HCT116 (cell line): ENCODE measurements at regions not wholly inside any gene's neighbourhood (a gene's known extent, or its start where the extent isn't known, plus 50 kb on each side); places are given as distances from the start of the nearest gene placed in this dataset.

Source experiments
- ATAC-seq: fragments of 200-7000 bp; cut with Tn5 transposase; 2 replicates; pipeline ENCODE4 v1.9.1; 2020; ENCODE audit warnings: mild to moderate bottlenecking, moderate library complexity
- BruUV-seq: library from RNA; stranded (reverse); fragments of 400-500 nt; replicated peaks from 2 replicates; lab custom pipeline; 2021; lab: Mats Ljungman, UMichigan
- CTCF ChIA-PET: fragments of 300-600 bp; sonication (Branson Sonifier 250); formaldehyde crosslinking; loops from one replicate; lab custom pipeline; 2021; ENCODE audit warnings: antibody characterized with exemption; lab: Charles Lee
- POLR2A ChIA-PET: fragments of 300-600, 350-600 bp; sonication (Branson Sonifier 250); formaldehyde crosslinking; loops from one replicate; lab custom pipeline; 2021; ENCODE audit warnings: antibody characterized with exemption; lab: Charles Lee
- RAD21 ChIA-PET, 2 experiments: fragments of 300-600 bp; sonication (Branson Sonifier 250); formaldehyde crosslinking; loops; one replicate each; lab custom pipeline; 2023; ENCODE audit warnings: low total read pairs in 2 of 2; ENCODE audit not compliant: uncharacterized antibody in 2 of 2, unreplicated experiment in 2 of 2, low non-redundant PET in 1 of 2; lab: Charles Lee
- DNase-seq: peaks from one replicate; pipeline ENCODE4 v3.0.0-alpha.2; 2010; ENCODE audit warnings: low read depth, low spot score
- H2AFZ ChIP-seq: fragments of 200-600 bp; shearing (Covaris generic), sonication (generic); 2 replicates; pipeline ENCODE4 v1.6.1; 2017; ENCODE audit warnings: low read depth, mixed run types, mixed read lengths, antibody characterized with exemption, low read length; ENCODE audit not compliant: poor library complexity, severe bottlenecking
- H3K27ac ChIP-seq: 2 replicates; pipeline ENCODE4 v1.5.1; 2012; ENCODE audit warnings: low read depth, low read length
- H3K27me3 ChIP-seq: fragments of 200-600 bp; sonication (generic); 2 replicates; pipeline ENCODE4 v1.6.1; 2016; ENCODE audit warnings: mixed run types, low read length, mixed read lengths; ENCODE audit not compliant: insufficient read depth
- H3K36me3 ChIP-seq, 2 experiments: fragments of 200-500 bp in 1 of 2; fragments of 200-600 bp in 1 of 2; sonication (Bioruptor generic) in 1 of 2; sonication (generic) in 1 of 2; 2 replicates each; pipeline versions ENCODE4 v1.5.1 to v1.6.1; 2014 to 2016; ENCODE audit warnings: low read length in 2 of 2, inconsistent platforms in 1 of 2, mixed read lengths in 1 of 2, mixed run types in 1 of 2; ENCODE audit not compliant: insufficient read depth in 2 of 2, control insufficient read depth in 1 of 2
- H3K4me1 ChIP-seq, 2 experiments: fragments of 200-600 bp in 1 of 2; sonication (generic) in 1 of 2; 2 replicates each; pipeline versions ENCODE4 v1.5.1 to v1.6.1; 2012 to 2017; ENCODE audit warnings: low read length in 2 of 2, inconsistent platforms in 1 of 2, mild to moderate bottlenecking in 1 of 2, mixed read lengths in 1 of 2, mixed run types in 1 of 2, moderate library complexity in 1 of 2; ENCODE audit not compliant: insufficient read depth in 2 of 2, control insufficient read depth in 1 of 2
- H3K4me2 ChIP-seq: fragments of 200-600 bp; sonication (generic); 2 replicates; pipeline ENCODE4 v1.6.1; 2017; ENCODE audit warnings: mixed run types, low read length, mixed read lengths
- H3K4me3 ChIP-seq, 2 experiments: fragments of 200-600 bp in 1 of 2; sonication (generic) in 1 of 2; replicated peaks in 1 of 2; 2 replicates each; pipeline ENCODE4 v1.5.1; 2011 to 2016; ENCODE audit warnings: low read length in 2 of 2, control low read depth in 1 of 2, low read depth in 1 of 2, mild to moderate bottlenecking in 1 of 2, mixed read lengths in 1 of 2, mixed run types in 1 of 2
- H3K79me2 ChIP-seq: fragments of 200-600 bp; sonication (generic); 2 replicates; pipeline ENCODE4 v1.6.1; 2017; ENCODE audit warnings: mild to moderate bottlenecking, mixed run types, low read length, moderate library complexity, mixed read lengths; ENCODE audit not compliant: insufficient read depth
- H3K9ac ChIP-seq: fragments of 200-600 bp; sonication (generic); 2 replicates; pipeline ENCODE4 v1.6.1; 2016; ENCODE audit warnings: low read length, mixed read lengths
- H3K9me2 ChIP-seq: fragments of 200-600 bp; sonication (generic), shearing (Covaris generic); 2 replicates; pipeline ENCODE4 v1.6.1; 2017; ENCODE audit warnings: mixed run types, mild to moderate bottlenecking, moderate library complexity; ENCODE audit not compliant: insufficient read depth
- H3K9me3 ChIP-seq, 2 experiments: fragments of 200-500 bp in 1 of 2; fragments of 200-600 bp in 1 of 2; sonication (Bioruptor generic) in 1 of 2; sonication (generic) in 1 of 2; 2 replicates each; pipeline ENCODE4 v1.6.1; 2014 to 2017; ENCODE audit warnings: low read length in 2 of 2, mixed read lengths in 2 of 2, inconsistent platforms in 1 of 2, low read depth in 1 of 2, mild to moderate bottlenecking in 1 of 2, mixed run types in 1 of 2, moderate library complexity in 1 of 2; ENCODE audit not compliant: control insufficient read depth in 1 of 2, insufficient read depth in 1 of 2
- H4K20me1 ChIP-seq: fragments of 200-600 bp; sonication (generic), shearing (Covaris generic); 2 replicates; pipeline ENCODE4 v1.6.1; 2017; ENCODE audit warnings: mixed run types, mild to moderate bottlenecking, moderate library complexity; ENCODE audit not compliant: insufficient read depth
- ATF3 ChIP-seq: IDR thresholded peaks from 2 replicates; pipeline ENCODE4 v1.6.1; 2012
- CBX3 ChIP-seq: IDR thresholded peaks from 2 replicates; pipeline ENCODE4 v1.6.1; 2012; ENCODE audit warnings: low read depth
- CTCF ChIP-seq, 3 experiments: fragments of 200-600 bp in 1 of 3; sonication (generic) in 1 of 3; IDR thresholded peaks in 2 of 3; conservative IDR thresholded peaks in 1 of 3; 2 replicates each; pipeline ENCODE4 v1.5.1; 2012 to 2017; ENCODE audit warnings: low read depth in 2 of 3, low read length in 2 of 3, antibody characterized with exemption in 1 of 3, borderline replicate concordance in 1 of 3, control low read depth in 1 of 3, mild to moderate bottlenecking in 1 of 3, mixed read lengths in 1 of 3, mixed run types in 1 of 3, moderate library complexity in 1 of 3; ENCODE audit not compliant: insufficient read depth in 1 of 3
- EZH2 ChIP-seq: fragments of 200-600 bp; sonication (generic); IDR thresholded peaks from 2 replicates; pipeline ENCODE4 v1.6.1; 2017; ENCODE audit warnings: antibody characterized with exemption, mixed run types
- EZH2phosphoT487 ChIP-seq: fragments of 200-600 bp; IDR thresholded peaks from 2 replicates; pipeline ENCODE4 v1.6.1; 2018; ENCODE audit warnings: antibody characterized with exemption, borderline replicate concordance
- JUND ChIP-seq: IDR thresholded peaks from 2 replicates; pipeline ENCODE4 v1.6.1; 2012
- MAX ChIP-seq: IDR thresholded peaks from 2 replicates; pipeline ENCODE4 v1.6.1; 2012
- POLR2AphosphoS5 ChIP-seq: IDR thresholded peaks from 2 replicates; pipeline ENCODE4 v1.6.1; 2011; ENCODE audit warnings: mild to moderate bottlenecking, low read depth, low read length, moderate library complexity
- RAD21 ChIP-seq: IDR thresholded peaks from 2 replicates; pipeline ENCODE4 v1.6.1; 2012; ENCODE audit warnings: low read depth, mild to moderate bottlenecking
- SIN3A ChIP-seq: IDR thresholded peaks from 2 replicates; pipeline ENCODE4 v1.6.1; 2012; ENCODE audit warnings: low read depth
- SP1 ChIP-seq: IDR thresholded peaks from 2 replicates; pipeline ENCODE4 v1.6.1; 2012; ENCODE audit warnings: low read depth
- SRF ChIP-seq: IDR thresholded peaks from 2 replicates; pipeline ENCODE4 v1.6.1; 2012; ENCODE audit warnings: low read depth
- YY1 ChIP-seq: IDR thresholded peaks from 2 replicates; pipeline ENCODE4 v1.6.1; 2011; ENCODE audit warnings: low read length, low read depth, moderate library complexity, mild to moderate bottlenecking; ENCODE audit not compliant: insufficient replicate concordance; ENCODE audit errors: extremely low read depth
- ZFX ChIP-seq: fragments of 450-650 bp; IDR thresholded peaks from 2 replicates; pipeline ENCODE4 v1.6.1; 2017
- intact Hi-C: fragments of 100-400 bp; cut with micrococcal nuclease; formaldehyde crosslinking; loops from 2 replicates; pipeline ENCODE4 v1.10.0; 2022

GRCh38 chr6:50958148-50958697, 139.6 kb downstream of the TFAP2B start:
- H3K9me3 ChIP-seq: peaks cover 0 to 11% of the 10 kb centered on the region in 2 experiments; a peak in 2 of 4 replicates
- H3K4me2 ChIP-seq: no peak overlapping the region
- no peaks in the 10 kb centered on the region for H4K20me1 ChIP-seq
- BruUV-seq: no TSS peak
- H3K27me3 ChIP-seq: no peaks in the 10 kb centered on the region
- H3K9ac ChIP-seq: no peak overlapping the region
- no peak overlapping the region for H3K4me3 ChIP-seq
- ATAC-seq: no peak
- no peaks in the 10 kb centered on the region for H3K4me1 ChIP-seq
- POLR2A ChIA-PET: no interaction called here
- no peak for DNase-seq
- RAD21 ChIA-PET: no interaction called here
- no peaks in the 10 kb centered on the region for H3K9me2 ChIP-seq
- intact Hi-C loops: no loop called here
- H3K79me2 ChIP-seq: no peaks in the 10 kb centered on the region
- H3K27ac ChIP-seq: no peak overlapping the region
- TF ChIP-seq EZH2phosphoT487: no peak
- TF ChIP-seq POLR2AphosphoS5: no peak
- TF ChIP-seq YY1: no peak
- no peaks in the 10 kb centered on the region for H3K36me3 ChIP-seq
- no peak overlapping the region for H2AFZ ChIP-seq
- CTCF ChIA-PET: no interaction called here

- Histone ChIP-seq H3K9me3 (peaks cover 0 to 11% of the 10 kb centered on the region in 2 experiments; a peak in 2 of 4 replicates), H3K36me3 (no peaks in the 10 kb centered on the region), H4K20me1 (no peaks in the 10 kb centered on the region), H3K9me2 (no peaks in the 10 kb centered on the region), H3K27me3 (no peaks in the 10 kb centered on the region), H3K4me3 (no peak overlapping the region), H3K27ac (no peak overlapping the region), H3K79me2 (no peaks in the 10 kb centered on the region), H3K4me2 (no peak overlapping the region), H3K9ac (no peak overlapping the region), H3K4me1 (no peaks in the 10 kb centered on the region), H2AFZ (no peak overlapping the region)
- BruUV-seq: no TSS peak
- TF ChIP-seq JUND: no peak
- TF ChIP-seq ZFX: no peak
- no peak for TF ChIP-seq SRF
- no peak for TF ChIP-seq ATF3
- no peak for TF ChIP-seq MAX
- no peak for TF ChIP-seq EZH2
- no peak for TF ChIP-seq SP1
- no peak for TF ChIP-seq YY1
- TF ChIP-seq CBX3: no peak
- no peak for TF ChIP-seq SIN3A
- no peak for TF ChIP-seq CTCF (IDR thresholded peaks at IDR 0.05 in 2 of 3, conservative IDR thresholded peaks at IDR 0.05 in 1 of 3; ENCODE audit: borderline replicate concordance in 1 of 3, insufficient read depth in 1 of 3, low read depth in 2 of 3, low read length in 2 of 3)
- no peak for TF ChIP-seq RAD21
- POLR2A ChIA-PET: no interaction called here
- DNase-seq (no peak), ATAC-seq (no peak)
- RAD21 ChIA-PET: no interaction called here
- CTCF ChIA-PET: no interaction called here
- intact Hi-C loops: no loop called here
These were observed 140.5 kb downstream of the TFAP2B start for GRCh38 chr6:50959081-50959641.
